K562 (cell line): ENCODE measurements at regions not wholly inside any gene's neighbourhood (a gene's known extent, or its start where the extent isn't known, plus 50 kb on each side); places are given as distances from the start of the nearest gene placed in this dataset.

Experiments
- ATAC-seq: fragments of 200-7000 bp; cut with Tn5 transposase; 3 replicates; pipeline ENCODE4 v1.9.1; 2020; ENCODE audit warnings: moderate library complexity
- BruUV-seq: library from RNA; stranded (reverse); fragments of 400-500 nt; replicated peaks from 2 replicates; lab custom pipeline; 2021; lab: Mats Ljungman, UMichigan
- CTCF ChIA-PET: fragments of 300-600 bp; formaldehyde crosslinking; extraction: SDS; loops from one replicate; lab custom pipeline; 2021; ENCODE audit warnings: low intra/inter-chr PET ratio; lab: Yijun Ruan, JAX
- POLR2A ChIA-PET: fragments of 300-600, 350-650 bp; sonication (Branson Sonifier 250); formaldehyde crosslinking; extraction: SDS; loops from one replicate; lab custom pipeline; 2021; ENCODE audit warnings: antibody characterized with exemption, inconsistent platforms; lab: Yijun Ruan, JAX
- DNase-seq, 4 experiments: peaks; one replicate each; pipeline versions ENCODE4 v3.0.0 to v3.0.0-alpha.2; 2011 to 2018; ENCODE audit warnings: low spot score in 3 of 4, mixed read lengths in 3 of 4; ENCODE audit errors: extremely low read depth in 1 of 4
- FAIRE-seq: peaks from 2 replicates; lab custom pipeline; 2011; peaks lifted over from hg19 to GRCh38; lab: Jason Lieb, UNC
- H2AFZ ChIP-seq: 2 replicates; pipeline ENCODE4 v1.6.0; 2011; ENCODE audit warnings: low read depth, low read length, control low read depth, inconsistent platforms
- H3K27ac ChIP-seq: fragments of 200-600 bp; 3 replicates; pipeline ENCODE4 v1.8.0; 2011; ENCODE audit warnings: low read depth, mild to moderate bottlenecking, control low read depth, inconsistent platforms, low read length, moderate library complexity, mixed read lengths; ENCODE audit errors: extremely low read depth
- H3K27me3 ChIP-seq, 2 experiments: fragments of 300-600 bp in 1 of 2; 2 replicates in 1 of 2; 3 replicates in 1 of 2; pipeline versions ENCODE4 v1.6.0 to v1.8.0; 2011; ENCODE audit warnings: inconsistent platforms in 2 of 2, low read length in 2 of 2, mild to moderate bottlenecking in 1 of 2, mixed read lengths in 1 of 2, moderate library complexity in 1 of 2; ENCODE audit not compliant: control insufficient read depth in 2 of 2, insufficient read depth in 2 of 2
- H3K36me3 ChIP-seq: fragments of 300-600 bp; 3 replicates; pipeline ENCODE4 v1.8.0; 2011; ENCODE audit warnings: mild to moderate bottlenecking, low read length, inconsistent platforms; ENCODE audit not compliant: control insufficient read depth, insufficient read depth
- H3K4me1 ChIP-seq, 2 experiments: fragments of 200-600 bp in 1 of 2; replicated peaks in 1 of 2; 2 replicates in 1 of 2; 3 replicates in 1 of 2; pipeline versions ENCODE4 v1.5.1 to v1.8.0; 2011; ENCODE audit warnings: inconsistent platforms in 2 of 2, low read length in 2 of 2, mild to moderate bottlenecking in 1 of 2, mixed read lengths in 1 of 2, moderate library complexity in 1 of 2; ENCODE audit not compliant: control insufficient read depth in 2 of 2, insufficient read depth in 2 of 2
- H3K4me2 ChIP-seq: 2 replicates; pipeline ENCODE4 v1.6.1; 2011; ENCODE audit warnings: low read length, control low read depth, inconsistent platforms, mixed read lengths; ENCODE audit not compliant: insufficient read depth
- H3K4me3 ChIP-seq: fragments of 200-600 bp; sonication (generic), shearing (Covaris generic); 2 replicates; pipeline ENCODE4 v1.5.1; 2016; ENCODE audit warnings: control low read depth, inconsistent platforms
- H3K79me2 ChIP-seq: fragments of 200-600 bp; 3 replicates; pipeline ENCODE4 v1.8.0; 2011; ENCODE audit warnings: low read length, inconsistent platforms; ENCODE audit not compliant: control insufficient read depth, insufficient read depth
- H3K9ac ChIP-seq, 2 experiments: 2 replicates each; pipeline versions ENCODE4 v1.6.0 to v1.6.1; 2011; ENCODE audit warnings: low read depth in 2 of 2, low read length in 2 of 2, control low read depth in 1 of 2, inconsistent platforms in 1 of 2, mild to moderate bottlenecking in 1 of 2, mixed read lengths in 1 of 2; ENCODE audit not compliant: insufficient read depth in 1 of 2
- H3K9me1 ChIP-seq: one replicate; pipeline ENCODE4 v1.6.0; 2011; ENCODE audit warnings: inconsistent platforms, mild to moderate bottlenecking, low read length, moderate library complexity; ENCODE audit not compliant: control insufficient read depth, insufficient read depth
- H3K9me3 ChIP-seq: replicated peaks from 2 replicates; pipeline ENCODE4 v1.5.1; 2011; ENCODE audit warnings: low read depth, low read length, inconsistent platforms; ENCODE audit not compliant: control insufficient read depth, insufficient read depth
- H4K20me1 ChIP-seq: replicated peaks from 2 replicates; pipeline ENCODE4 v1.6.1; 2011; ENCODE audit warnings: low read length, inconsistent platforms, mixed read lengths; ENCODE audit not compliant: control insufficient read depth, insufficient read depth
- HES1 ChIP-seq: fragments of 450-650 bp; IDR thresholded peaks from 2 replicates; pipeline ENCODE4 v1.6.1; 2016; ENCODE audit warnings: low read depth, mild to moderate bottlenecking, moderate library complexity
- MCM5 ChIP-seq: fragments of 450-650 bp; IDR thresholded peaks from 2 replicates; pipeline ENCODE4 v1.6.1; 2016; ENCODE audit warnings: low read depth
- SIN3A ChIP-seq, 2 experiments: fragments of 150-350 bp in 1 of 2; IDR thresholded peaks; 2 replicates each; pipeline ENCODE4 v1.6.1; 2011 to 2016; ENCODE audit warnings: borderline replicate concordance in 2 of 2, low read depth in 2 of 2, low read length in 2 of 2, mild to moderate bottlenecking in 2 of 2, moderate library complexity in 2 of 2; ENCODE audit not compliant: control insufficient read depth in 1 of 2
- ZBTB7A ChIP-seq: IDR thresholded peaks from 2 replicates; pipeline ENCODE4 v1.6.1; 2011; ENCODE audit warnings: low read depth, mild to moderate bottlenecking, low read length, moderate library complexity, borderline replicate concordance; ENCODE audit not compliant: control insufficient read depth
- ZNF263 ChIP-seq: sonication (generic); formaldehyde crosslinking; IDR thresholded peaks from 2 replicates; pipeline ENCODE4 v1.8.0; 2022; ENCODE audit warnings: mild to moderate bottlenecking, missing genetic modification reagents, borderline replicate concordance
- WGBS: fragments of 100-300 bp; shearing (Covaris generic); methylation state at CpG from one replicate; pipeline ENCODE4 v1.1.6; 2016; ENCODE audit warnings: low coverage, mixed read lengths; ENCODE audit not compliant: insufficient coverage; ENCODE audit errors: missing lambda C conversion rate; 5-methylcytosine and 5-hydroxymethylcytosine counted together
- in situ Hi-C: fragments of 300-500 bp; cut with MboI; formaldehyde crosslinking; loops from 4 replicates; pipeline ENCODE4 v1.15.0; 2018; ENCODE audit warnings: inconsistent platforms, mixed read lengths
- intact Hi-C: fragments of 100-400 bp; cut with micrococcal nuclease; formaldehyde crosslinking; loops from 2 replicates; pipeline ENCODE4 v1.14.2; 2022
- TF ChIP-seq, protein P1 (sequence below): fragments of 450-650 bp; conservative IDR thresholded peaks from 2 replicates; pipeline ENCODE4 v1.6.1; 2016; ENCODE audit warnings: missing genetic modification characterization, low read depth, mild to moderate bottlenecking, control low read depth, missing compliant biosample characterization
- TF ChIP-seq, protein P2 (sequence below): sonication (generic); formaldehyde crosslinking; IDR thresholded peaks from 2 replicates; pipeline ENCODE4 v1.8.1; 2023; ENCODE audit warnings: mild to moderate bottlenecking, missing genetic modification reagents

DNA sequence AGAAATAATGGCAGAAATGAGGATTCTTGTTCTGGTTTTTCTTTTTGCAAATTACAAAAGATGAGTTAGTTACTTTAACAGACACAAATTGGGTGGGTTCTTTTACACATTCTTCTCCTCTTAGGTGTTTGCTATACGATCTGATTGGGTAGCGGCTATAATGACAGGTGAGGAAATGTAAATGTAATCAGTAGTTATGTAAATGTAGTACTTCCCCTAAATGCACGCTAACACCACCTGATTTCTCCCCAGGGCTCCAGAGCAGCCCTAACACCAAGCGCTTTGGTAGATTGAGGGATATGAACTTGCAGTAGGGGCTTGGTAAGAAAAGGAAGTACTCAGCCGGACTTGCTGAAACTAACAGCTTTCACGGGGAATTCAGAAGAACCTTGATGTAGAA is 499.4 kb upstream of the NOX3 start:
- H3K4me1 ChIP-seq, result no peaks in the 10 kb centered on the region
- H3K9me3 ChIP-seq, result no peaks in the 10 kb centered on the region; the same call in 1 of the 2 replicates
- no TSS peak for BruUV-seq
- no peak overlapping the region for H3K4me3 ChIP-seq
- ATAC-seq (no peak), FAIRE-seq (no peak), DNase-seq (no peak)
- no peak overlapping the region for H2AFZ ChIP-seq
- H3K9ac ChIP-seq, result no peak overlapping the region
- no peaks in the 10 kb centered on the region for H3K79me2 ChIP-seq
- H3K4me2 ChIP-seq, result no peak overlapping the region
- in situ Hi-C loops (no loop called here), intact Hi-C loops (no loop called here)
- H3K9me1 ChIP-seq, result no peaks in the 10 kb centered on the region
- WGBS, result 0% methylated on average over 6 of the region's 6 CpGs
- TF ChIP-seq, protein P1, sequence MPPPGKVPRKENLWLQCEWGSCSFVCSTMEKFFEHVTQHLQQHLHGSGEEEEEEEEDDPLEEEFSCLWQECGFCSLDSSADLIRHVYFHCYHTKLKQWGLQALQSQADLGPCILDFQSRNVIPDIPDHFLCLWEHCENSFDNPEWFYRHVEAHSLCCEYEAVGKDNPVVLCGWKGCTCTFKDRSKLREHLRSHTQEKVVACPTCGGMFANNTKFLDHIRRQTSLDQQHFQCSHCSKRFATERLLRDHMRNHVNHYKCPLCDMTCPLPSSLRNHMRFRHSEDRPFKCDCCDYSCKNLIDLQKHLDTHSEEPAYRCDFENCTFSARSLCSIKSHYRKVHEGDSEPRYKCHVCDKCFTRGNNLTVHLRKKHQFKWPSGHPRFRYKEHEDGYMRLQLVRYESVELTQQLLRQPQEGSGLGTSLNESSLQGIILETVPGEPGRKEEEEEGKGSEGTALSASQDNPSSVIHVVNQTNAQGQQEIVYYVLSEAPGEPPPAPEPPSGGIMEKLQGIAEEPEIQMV (tag), result no peak
- no peak for TF ChIP-seq ZBTB7A
- TF ChIP-seq ZNF263 (CRISPR knock-in tag), result no peak
- TF ChIP-seq HES1, result no peak
- TF ChIP-seq SIN3A (IDR thresholded peaks at IDR 0.05; ENCODE audit: borderline replicate concordance in 2 of 2, control insufficient read depth in 1 of 2, low read depth in 2 of 2, low read length in 2 of 2), result no peak
- TF ChIP-seq, protein P2, sequence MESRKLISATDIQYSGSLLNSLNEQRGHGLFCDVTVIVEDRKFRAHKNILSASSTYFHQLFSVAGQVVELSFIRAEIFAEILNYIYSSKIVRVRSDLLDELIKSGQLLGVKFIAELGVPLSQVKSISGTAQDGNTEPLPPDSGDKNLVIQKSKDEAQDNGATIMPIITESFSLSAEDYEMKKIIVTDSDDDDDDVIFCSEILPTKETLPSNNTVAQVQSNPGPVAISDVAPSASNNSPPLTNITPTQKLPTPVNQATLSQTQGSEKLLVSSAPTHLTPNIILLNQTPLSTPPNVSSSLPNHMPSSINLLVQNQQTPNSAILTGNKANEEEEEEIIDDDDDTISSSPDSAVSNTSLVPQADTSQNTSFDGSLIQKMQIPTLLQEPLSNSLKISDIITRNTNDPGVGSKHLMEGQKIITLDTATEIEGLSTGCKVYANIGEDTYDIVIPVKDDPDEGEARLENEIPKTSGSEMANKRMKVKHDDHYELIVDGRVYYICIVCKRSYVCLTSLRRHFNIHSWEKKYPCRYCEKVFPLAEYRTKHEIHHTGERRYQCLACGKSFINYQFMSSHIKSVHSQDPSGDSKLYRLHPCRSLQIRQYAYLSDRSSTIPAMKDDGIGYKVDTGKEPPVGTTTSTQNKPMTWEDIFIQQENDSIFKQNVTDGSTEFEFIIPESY, result no peak
- no peak for TF ChIP-seq MCM5
- H4K20me1 ChIP-seq, result no peaks in the 10 kb centered on the region
- CTCF ChIA-PET, result no interaction called here
- POLR2A ChIA-PET, result no interaction called here
- H3K36me3 ChIP-seq, result no peaks in the 10 kb centered on the region
- H3K27me3 ChIP-seq, result no peaks in the 10 kb centered on the region
- H3K27ac ChIP-seq, result no peak overlapping the region
